HG03575 (cell line): ENCODE measurements at regions not wholly inside any gene's neighbourhood (a gene's known extent, or its start where the extent isn't known, plus 50 kb on each side); places are given as distances from the start of the nearest gene placed in this dataset.
"Not testable (repeated sequence)": the region's sequence is repeated elsewhere in the genome, so short reads cannot be mapped to it uniquely, and the experiment has no call there.

ENCODE experiments used
- ATAC-seq: cut with Tn5 transposase; IDR thresholded peaks from one replicate; pipeline ENCODE4 v1.9.1; 2021; ENCODE audit not compliant: unreplicated experiment, insufficient number of reproducible peaks, low FRiP score; ENCODE audit errors: extremely low read depth

DNA sequence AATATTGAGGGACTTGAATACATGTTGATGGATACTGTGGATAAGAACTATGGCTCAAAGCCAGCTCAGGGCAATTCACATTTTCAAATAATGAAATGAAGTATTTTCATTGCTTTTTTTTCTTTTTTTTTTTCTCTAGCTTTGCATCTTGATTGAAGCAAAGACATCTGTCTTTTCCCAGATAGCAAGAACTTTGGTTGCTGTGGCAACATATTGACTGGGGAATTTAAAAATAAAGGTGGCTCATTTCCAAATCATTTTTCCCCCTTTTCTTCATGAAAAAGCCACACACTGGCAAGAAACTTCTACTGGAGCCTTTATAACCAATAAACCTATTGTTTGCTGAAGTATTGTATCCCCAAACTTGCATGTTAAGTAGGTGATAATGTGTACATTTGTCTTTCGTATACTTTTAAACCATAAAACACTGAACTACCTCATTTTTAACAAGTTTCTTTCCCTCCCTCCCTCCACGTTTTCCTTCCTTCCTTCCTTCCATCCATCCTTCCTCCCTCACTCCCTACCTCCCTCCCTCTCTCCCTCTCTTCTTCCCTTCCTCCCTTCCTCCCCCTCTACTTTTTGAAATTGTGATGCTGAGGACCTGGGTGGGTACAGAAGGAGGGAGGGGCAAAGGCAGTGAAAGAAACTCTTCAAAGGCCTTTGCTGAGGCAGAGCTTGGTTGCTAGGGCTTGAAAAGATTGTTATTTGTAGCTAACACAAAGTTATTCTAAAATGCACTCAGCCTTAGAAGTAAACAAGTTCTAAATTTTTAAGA, 343.5 kb upstream of the SPRY2 start:
- no peak for ATAC-seq

DNA sequence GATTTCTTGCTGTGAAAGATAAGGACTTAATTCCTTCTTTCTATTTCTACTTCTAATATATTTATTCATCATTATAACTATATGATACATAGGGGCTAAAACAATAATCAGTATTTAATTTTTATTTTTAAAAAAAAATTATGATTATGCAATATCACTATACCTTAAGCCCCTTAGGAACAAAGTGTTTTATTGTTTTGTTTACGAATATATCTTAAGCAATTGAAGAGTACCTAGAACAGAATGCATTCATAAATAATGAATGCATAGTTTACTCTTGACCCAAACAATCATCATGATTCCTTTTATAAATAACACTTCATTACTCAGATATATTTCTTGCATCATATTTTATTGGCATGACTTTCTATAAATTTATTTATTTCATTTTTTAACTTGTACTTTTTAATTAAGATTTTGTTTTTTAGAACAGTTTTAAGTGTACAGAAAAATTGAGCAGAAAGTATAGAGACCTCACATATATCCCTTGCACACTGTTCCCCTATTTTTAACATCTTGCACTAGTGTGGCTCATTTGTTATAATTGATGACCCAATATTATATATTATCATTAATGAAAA, 339.9 kb upstream of the SPRY2 start:
- ATAC-seq = no peak

- ATAC-seq = no peak
Observed at GRCh38 chr13:80679423-80679822, 338.5 kb upstream of the SPRY2 start.

DNA sequence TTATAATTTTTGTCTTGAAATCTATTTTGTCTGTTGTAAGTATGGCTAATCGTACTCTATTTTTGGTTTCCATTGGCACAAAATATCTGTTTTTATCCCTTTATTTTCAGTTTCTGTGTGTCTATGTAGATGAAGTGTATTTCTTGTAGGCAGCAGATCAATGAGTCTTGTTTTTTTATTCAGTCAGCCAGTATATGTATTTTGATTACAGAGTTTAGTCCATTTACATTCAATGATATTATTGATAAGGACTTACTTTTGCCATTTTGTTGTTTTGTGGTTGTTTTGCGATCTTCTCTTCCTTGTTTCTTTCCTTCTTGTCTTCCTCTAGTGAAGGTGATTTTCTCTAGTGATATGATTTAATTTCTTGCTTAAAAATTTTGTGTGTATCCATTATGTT, 336.3 kb upstream of the SPRY2 start:
- no peak for ATAC-seq

DNA sequence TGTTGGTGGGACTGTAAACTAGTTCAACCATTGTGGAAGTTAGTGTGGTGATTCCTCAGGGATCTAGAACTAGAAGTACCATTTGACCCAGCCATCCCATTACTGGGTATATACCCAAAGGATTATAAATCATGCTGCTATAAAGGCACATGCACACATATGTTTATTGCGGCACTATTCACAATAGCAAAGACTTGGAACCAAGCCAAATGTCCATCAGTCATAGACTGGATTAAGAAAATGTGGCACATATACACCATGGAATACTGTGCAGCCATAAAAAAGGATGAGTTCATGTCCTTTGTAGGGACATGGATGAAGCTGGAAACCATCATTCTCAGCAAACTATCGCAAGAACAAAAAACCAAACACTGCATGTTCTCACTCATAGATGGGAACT, 334.5 kb upstream of the SPRY2 start:
- ATAC-seq = not testable (repeated sequence)

GRCh38 chr13:80671773-80672172, 330.8 kb upstream of the SPRY2 start:
- ATAC-seq = no peak

DNA sequence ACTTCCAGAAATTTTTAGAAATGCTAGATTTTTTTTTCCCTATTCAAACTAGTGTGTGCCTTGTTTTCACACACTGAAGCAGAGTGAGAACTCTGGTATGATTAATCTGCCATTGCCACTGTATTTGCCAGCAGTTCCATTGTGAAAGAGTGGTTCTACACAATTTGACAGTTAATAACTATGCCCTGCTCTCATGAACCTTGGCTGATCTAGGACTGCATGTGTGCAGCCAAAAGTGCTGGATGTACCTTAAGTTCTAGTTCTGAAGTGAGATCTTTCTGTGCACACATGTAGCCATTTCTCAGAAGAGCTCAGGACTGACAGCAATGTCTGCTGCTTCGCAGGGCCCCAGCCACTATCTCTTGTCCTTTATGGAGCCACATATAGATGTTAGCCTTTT, 328.2 kb upstream of the SPRY2 start:
- ATAC-seq = no peak

DNA sequence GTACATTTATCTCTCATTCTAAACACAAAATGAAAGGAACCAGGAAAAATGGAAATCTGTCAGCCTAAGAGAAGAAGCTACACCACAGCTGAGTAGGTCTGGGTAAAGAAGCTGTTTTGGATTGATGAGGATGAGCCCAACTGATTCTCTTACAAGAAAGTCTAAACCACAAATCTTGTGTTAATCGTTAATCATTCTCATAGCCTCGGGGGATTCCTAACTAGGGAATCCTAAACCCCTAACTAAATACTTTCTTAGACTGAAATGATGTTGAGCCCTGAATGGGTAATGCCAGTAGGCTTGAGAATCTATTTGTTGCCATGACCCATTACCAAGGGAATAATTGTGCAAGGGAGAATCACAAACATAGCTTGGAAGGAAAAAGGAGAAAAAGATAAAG, 327.5 kb upstream of the SPRY2 start:
- ATAC-seq = no peak

- ATAC-seq = no peak
Observed at GRCh38 chr13:80666782-80667552, 326.0 kb upstream of the SPRY2 start.

DNA sequence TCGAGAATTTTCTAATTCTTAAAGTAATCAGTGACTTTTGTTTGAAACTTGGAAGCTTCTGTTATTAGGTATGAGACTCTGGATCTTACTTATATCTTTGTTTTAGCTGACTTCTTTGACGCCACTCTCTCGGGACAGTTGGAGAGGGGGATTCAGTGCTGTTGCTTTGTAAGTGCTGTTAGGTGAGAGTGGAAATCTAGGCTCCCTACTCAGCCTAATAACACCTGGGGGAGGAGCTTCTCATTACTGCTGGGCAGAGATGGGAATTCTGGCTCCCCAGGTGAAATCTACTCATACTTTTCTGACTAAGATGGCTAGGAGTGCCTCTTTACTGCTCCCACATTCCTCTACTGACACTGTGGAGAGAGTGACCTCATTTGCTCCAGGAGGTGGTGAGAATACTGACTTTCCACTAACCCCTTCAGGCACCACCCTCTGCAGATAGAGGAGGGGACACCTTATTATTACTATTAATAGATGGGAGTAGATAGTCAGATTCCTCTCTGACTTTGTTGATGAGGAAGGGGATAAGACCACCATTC, 324.9 kb upstream of the SPRY2 start:
- no peak for ATAC-seq

DNA sequence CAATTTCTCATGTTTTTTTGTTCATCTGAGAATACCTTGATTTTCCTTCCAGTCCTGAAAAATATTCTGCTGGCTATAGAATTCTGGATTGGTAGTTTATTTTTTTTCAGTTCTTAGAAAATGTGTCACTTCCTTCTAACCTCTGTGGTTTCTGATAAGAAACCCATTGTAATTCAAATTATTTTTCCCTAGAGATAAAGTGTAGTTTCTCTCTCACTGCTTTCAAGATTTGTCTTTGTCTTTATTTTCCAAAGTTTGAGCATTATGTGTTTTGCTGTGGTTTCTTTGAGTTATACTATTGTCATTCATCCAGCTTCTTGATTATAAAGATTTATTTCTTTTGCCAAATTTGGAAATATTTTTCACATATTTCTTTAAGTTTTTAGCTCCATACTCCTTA, 324.0 kb upstream of the SPRY2 start:
- no peak for ATAC-seq

- ATAC-seq = no peak
Observed at GRCh38 chr13:80663788-80664187, 322.9 kb upstream of the SPRY2 start.

GRCh38 chr13:80658705-80659104, 317.8 kb upstream of the SPRY2 start:
- no peak for ATAC-seq

DNA sequence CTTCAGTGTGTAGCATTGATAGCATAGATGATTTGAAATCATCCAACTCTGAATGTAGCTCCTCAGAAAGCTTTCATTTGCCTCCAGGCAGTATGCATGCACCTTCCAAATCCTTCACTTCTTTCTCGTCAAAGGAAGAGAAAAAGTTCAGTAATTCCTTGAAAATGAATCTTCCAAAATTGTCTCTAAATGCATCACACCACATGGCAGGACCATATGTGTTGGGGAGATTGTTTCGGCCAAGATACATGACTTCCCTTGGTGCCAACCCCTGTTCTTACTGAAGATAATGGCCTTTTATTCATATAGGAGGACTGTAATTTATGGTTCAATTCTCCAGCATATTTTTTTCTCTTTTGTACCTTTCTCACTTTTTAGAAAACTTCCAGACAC, 315.6 kb upstream of the SPRY2 start:
- ATAC-seq = no peak

DNA sequence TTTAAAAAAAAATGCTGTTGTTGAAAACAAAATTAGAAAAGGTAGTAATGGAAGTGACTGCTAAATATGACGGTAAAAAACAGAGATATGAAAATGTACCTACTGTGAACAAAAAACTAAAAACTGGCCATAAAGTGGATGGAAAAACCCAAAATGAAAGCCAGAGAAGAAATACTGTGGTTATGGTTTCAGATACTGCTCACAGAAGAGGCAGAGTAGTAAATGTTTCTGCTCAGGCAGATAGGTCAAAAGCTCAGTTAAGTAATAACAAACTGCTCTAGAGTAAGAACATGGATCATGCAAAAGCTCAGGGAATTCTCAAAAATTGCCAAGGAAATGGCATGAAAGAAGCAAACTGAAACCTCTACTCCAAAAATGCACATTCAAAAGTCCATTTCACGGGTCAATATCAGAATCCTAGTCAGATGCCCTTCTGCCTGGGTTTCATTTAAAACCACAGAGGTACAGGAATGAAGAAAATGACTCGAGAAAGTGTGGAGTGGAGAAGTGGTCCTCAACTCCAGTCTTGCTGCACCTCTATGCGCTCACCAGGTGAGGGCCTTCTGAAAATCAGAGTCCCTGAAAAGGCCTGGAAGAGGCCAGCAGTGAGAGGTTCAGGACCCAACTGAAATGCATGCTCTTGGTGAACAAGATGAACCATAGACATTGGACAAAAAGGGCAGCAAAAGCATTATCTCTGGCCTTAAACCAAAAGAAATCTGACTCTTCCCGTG, 315.0 kb upstream of the SPRY2 start:
- ATAC-seq = no peak

DNA sequence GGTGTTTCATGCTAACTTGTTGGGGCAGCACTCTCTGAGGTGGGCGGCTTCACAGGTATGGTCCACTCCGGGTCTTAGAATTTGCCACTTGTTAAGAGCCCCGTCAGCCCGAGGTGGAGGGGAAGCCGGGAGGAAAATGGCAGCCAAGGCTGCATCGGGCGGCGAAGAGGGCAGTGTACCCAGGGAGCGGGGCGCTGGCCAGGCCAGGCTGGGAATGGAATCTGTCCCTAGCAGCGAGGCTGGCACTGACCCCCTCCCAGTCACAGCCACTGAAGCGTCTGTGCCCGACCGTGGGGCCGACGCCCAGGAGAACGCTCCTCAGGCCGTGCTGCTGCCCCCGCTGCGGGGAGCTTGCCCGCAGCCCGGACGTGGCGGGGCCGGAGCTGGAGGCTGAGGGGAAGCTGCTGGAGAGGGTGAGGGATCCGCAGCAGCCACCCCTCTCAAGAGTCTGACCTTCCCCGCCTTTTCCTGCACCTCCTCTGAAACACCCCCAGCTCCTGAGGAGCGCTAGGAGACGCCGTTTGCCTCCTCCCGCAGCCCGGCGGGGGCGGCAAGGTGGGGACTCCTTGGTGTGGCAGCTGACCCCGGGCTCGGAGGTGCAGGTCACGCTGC, 313.8 kb upstream of the SPRY2 start:
- no peak for ATAC-seq

GRCh38 chr13:80649274-80649673, 308.3 kb upstream of the SPRY2 start:
- no peak for ATAC-seq

DNA sequence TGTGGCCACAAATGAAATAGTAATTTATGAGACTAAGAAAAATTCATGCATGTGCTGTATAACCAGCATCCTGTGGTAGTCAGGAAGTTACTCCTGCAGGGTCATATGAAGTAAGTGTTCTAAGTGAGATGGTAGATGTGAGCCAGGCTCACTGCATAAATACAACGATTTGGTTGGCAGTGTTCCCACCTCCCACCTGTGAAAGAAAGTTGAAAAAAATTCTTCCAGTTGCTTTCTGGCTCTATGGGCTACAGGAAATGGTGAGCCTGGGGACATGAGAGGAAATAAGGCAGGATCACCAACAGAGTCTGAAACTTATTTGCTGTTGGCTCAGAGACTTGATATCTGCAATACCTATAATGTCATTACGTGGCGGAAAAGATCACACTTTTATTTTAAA, 301.7 kb upstream of the SPRY2 start:
- no peak for ATAC-seq

DNA sequence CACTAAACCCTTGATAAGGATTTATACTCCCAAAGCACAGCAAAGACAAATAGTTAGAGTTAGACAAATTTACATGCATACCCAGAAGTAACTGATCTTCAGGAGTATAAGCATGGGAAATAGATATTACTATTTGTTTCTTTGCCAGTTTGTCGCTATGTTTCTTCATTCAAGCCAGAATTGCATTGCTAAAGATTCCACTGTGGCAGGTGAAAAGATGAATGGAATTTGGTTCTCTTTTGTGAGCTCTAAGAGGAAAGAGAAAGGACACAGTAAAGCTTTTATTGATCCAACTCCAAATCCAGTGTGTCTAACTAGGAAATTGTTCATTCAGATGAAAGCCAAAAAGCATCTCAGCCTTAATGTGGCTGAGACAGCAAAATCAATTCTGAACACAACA, 292.3 kb upstream of the SPRY2 start:
- ATAC-seq = no peak
